ENCODE measurements at regions not wholly inside any gene's neighbourhood (a gene's known extent, or its start where the extent isn't known, plus 50 kb on each side); places are given as distances from the start of the nearest gene placed in this dataset.
"Not testable (repeated sequence)": the region's sequence is repeated elsewhere in the genome, so short reads cannot be mapped to it uniquely, and the experiment has no call there.

- peak; percentile 77 for DNase-seq
Measured at GRCh38 chr17:45592433-45592923, 102.0 kb upstream of the PLEKHM1 start.

DNA sequence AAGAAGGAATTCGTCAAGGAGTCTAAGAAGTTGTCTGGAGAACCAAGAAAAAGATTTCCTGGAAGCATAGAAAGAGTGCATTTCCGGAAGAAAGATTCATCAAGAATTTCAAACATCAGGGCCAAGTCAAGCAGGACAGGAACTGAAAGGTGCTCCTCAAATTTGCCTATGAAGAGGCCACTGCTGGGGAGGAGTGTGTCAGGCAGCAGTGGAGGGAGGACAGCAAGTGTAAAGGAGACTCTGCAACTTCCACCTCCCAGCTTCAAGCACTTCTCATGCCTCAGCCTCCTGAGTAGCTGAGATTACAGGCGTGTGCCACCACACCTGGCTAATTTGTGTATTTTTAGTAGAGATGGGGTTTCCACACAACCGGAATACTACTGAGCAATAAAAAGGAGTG, 105.8 kb upstream of the PLEKHM1 start:
- DNase-seq, result not testable (repeated sequence)

- DNase-seq, result not testable (repeated sequence)
Measured at GRCh38 chr17:45600052-45601012, 109.8 kb upstream of the PLEKHM1 start.

DNA sequence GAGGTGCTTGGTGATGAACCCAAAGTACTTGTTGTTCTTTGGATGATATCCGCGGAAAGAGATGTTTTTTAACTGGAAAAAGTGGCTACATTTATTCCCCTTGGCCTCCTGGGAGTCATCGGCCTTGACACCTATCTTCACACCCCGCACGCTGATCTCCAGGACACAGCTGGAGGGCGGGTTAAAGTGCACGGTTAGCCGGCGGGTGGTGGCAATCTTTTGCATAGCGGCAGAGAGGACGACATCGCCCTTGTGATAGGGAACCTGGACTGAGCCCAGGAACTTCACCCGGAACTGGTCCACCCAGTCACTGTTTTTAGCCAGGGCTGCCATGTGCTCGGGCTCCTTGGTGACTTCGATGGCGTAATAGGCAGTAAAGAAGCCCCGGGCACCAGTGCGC, 110.5 kb upstream of the PLEKHM1 start:
- DNase-seq, result not testable (repeated sequence)

GRCh38 chr17:45601605-45602539, 111.4 kb upstream of the PLEKHM1 start:
- not testable (repeated sequence) for DNase-seq

- not testable (repeated sequence) for DNase-seq
Measured at GRCh38 chr17:45605751-45606150, 115.2 kb upstream of the PLEKHM1 start.

DNA sequence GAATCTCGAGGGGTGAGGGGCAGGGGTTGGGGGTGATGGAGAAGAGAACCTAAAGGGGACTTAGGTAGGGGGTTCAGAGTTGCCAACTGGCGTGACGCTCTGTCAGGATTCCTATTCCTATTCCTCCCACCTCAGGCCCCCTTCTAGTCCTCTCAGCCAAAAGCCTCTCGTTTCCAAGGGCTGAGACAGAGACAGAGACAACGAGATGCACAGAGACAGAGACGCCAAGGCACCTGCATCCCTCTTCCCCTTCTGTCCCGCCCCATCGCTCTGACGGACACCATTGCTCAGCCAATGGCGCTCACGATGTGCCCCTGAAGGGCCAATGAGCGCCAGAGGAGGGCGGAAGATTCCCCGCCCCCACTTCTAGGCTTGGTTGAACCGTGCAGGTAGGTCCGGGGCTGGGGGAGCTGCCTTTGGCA, 129.5 kb upstream of the PLEKHM1 start:
- peak; percentile 69 for DNase-seq

- DNase-seq, result peak; percentile 43
Measured at GRCh38 chr17:45620468-45620867, 129.9 kb upstream of the PLEKHM1 start.

- DNase-seq, result not testable (repeated sequence)
Measured at GRCh38 chr17:45621087-45621486, 130.6 kb upstream of the PLEKHM1 start.

- not testable (repeated sequence) for DNase-seq
Measured at GRCh38 chr17:45622295-45622694, 131.8 kb upstream of the PLEKHM1 start.

GRCh38 chr17:45628019-45628418, 137.5 kb upstream of the PLEKHM1 start:
- no peak for DNase-seq

DNA sequence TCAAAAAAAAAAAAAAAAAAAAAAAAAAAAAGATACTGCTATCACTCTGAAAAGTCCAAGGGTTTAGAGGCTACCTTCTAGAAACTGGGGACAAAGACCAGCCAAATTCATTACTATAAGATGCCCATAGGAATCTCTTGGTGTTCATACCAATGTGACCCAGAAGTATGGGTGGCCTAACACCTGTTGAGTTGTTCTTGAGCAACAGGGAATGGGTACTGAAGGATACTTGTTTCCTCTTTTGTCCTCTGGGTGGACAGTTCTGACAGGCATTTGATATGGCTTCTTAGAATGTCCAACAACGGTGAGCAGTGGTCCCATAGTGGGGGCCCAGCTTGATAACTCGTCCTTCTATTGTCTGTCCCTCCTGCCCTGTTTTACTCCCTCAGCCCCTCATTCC, 141.4 kb upstream of the PLEKHM1 start:
- DNase-seq, result no peak

GRCh38 chr17:45639297-45639849, 144.7 kb upstream of the CRHR1 start:
- no peak for DNase-seq

DNA sequence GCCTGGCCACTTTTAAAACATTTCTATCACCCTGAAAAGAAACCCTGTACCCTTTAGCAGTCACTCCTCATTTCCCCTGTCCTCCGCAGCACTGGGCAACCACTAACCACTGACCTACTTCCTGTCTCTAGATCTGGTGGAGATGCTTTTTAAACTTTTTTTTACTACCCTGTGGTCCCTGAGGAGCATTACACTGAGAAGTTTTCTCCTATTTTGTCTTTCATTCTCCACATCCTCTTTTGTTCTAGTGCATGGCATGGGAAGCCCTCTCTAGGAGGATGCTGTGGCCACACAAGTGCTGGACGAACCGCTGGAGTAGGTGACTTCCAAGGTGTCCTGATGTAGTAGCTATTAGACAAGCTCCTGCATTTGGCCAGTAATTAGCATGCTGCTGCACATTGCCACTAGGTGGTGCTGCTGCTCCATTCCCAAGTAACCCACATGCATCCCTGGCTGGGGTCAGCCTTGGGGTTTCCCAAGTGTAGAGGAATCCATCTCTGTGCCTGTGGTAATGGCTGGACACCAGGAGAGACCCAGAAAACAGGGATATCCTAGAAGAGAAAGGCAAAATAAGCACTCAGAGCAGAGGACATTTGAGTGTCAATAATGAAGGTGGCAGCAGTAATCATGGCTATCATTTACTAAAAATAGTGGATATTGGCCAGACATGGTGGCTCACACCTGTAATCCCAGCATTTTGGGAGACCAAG, 143.8 kb upstream of the CRHR1 start:
- peak; percentile 85 for DNase-seq

DNA sequence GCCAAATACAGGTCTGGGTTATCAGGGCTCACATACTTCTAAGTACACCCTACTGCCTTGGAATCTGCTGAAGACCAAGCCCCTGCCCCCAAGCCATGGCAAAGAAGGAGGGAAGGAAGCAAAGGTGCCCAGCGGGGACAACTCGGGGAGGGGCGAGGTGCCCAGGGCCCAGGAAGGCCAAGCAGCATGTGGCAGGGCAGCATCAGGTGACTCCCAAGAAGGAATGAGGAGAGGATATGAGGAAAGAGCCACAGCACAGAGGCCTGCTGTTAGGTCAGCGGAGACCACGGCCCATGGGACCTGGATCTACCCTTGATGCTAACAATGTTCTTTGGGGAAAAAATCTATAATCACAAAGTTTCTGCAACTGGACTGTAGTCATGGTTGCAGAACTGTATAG, 142.6 kb upstream of the CRHR1 start:
- no peak for DNase-seq

DNA sequence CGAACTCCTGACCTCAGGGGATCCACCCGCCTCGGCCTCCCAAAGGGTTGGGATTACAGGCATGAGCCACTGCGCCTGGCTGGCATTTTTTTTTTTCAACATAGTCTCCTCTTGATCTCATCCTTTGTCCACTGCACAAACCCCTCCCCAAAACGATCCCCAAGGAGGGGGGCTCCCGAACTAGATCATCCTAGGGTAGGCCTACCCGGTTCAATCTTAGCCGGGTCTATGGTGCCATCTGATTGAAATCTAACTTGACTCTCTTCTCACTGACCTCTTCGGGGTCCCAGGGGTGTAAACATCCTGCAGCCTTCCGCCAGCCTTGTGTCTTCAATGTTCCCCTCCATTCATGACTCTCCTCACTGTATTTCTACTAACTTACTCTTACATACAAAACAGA, 140.5 kb upstream of the CRHR1 start:
- no peak for DNase-seq

DNA sequence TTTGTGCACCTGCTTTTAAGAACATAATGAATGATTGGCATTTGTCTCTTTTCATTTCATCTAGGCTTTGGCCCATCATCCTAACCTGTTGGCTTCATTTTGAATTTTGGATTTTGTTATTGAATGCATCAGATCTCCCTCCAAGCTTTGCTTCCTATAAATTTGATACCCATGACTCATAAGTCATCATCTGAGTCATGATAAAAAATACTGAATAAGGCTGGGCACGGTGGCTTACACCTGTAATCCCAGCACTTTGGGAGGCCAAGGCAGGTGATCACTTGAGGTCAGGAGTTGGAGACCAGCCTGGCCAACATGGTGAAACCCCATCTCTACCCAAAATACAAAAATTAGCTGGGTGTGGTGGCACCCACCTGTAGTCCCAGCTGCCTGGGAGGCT, 139.5 kb upstream of the CRHR1 start:
- DNase-seq, result not testable (repeated sequence)

DNA sequence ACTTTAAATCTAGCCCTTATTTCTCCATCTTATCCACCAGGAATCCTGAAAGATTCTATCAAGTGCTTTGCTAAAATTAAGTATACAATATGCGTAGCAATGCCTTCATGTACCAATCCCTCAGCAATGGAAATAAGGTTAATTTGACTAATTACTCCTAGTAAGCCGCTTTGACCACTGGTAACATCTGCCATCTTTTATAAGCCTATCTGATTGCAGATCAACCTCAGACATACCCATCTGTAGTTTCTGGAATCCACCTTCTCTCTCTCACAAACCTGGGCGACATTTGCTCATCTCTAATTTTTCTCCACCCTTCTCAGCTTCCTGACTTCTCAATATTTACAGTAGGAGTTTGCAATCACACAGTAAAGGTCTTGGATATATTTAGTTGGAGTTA, 138.8 kb upstream of the CRHR1 start:
- DNase-seq, result no peak

DNA sequence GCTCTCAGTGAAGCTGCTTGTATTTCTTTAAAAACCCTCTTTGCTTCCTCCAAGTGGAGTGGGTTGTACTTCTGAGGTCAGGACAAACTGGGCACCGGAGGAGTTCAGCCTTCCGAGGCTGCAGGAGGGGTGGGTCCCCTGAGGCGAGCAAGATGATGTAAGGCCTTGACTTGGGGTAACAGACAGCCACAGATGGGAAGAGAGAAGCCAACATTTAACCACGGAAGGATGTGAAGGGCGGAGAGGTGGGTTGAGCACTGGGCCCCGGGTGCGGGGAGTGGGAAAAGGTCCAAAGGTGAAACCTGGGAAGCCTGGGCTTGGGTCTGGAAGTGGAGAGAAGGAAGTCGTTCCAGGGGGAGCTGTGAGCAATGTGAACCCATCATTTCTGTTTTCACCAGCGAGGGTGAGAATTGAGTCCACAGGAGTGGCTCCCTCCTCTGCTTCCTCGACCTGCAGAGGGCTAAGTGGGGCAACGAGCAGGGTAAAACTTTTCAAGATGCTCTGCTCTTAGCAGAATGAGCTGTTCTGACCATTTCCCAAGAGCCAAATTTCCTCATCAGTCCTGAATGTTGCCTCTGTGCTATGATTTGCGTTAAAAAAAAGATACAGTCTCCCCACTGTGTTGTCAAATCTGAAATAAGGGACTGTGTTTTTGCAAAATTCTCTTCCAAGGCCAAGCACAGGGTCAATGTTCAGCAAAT, 137.7 kb upstream of the CRHR1 start:
- DNase-seq, result no peak

DNA sequence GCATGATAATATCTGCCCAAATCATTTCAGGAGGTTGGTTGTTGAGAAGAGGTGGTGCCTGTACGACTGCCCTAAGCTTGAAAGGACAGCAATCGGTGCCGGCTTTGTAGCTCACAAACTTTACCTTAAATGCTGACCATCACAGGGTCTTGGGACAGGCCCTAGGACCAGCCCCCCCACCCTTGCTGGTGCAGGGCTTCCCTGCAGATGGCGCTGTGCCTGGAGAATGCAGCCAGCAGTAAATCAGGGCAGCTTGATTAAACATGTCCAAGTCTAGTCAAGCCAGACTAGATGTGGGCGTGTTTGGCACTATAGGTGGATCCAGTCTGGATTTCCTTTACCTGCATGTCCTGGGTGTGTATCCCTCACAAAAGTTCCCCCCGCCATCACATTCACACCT, 135.5 kb upstream of the CRHR1 start:
- no peak for DNase-seq

GRCh38 chr17:45649796-45650195, 134.3 kb upstream of the CRHR1 start:
- DNase-seq, result no peak

GRCh38 chr17:45650561-45650960, 133.6 kb upstream of the CRHR1 start:
- no peak for DNase-seq
